H54 (cell line): ENCODE measurements at regions not wholly inside any gene's neighbourhood (a gene's known extent, or its start where the extent isn't known, plus 50 kb on each side); places are given as distances from the start of the nearest gene placed in this dataset.
"Not testable (repeated sequence)": the region's sequence is repeated elsewhere in the genome, so short reads cannot be mapped to it uniquely, and the experiment has no call there.

Source experiments
- DNase-seq: peaks from one replicate; pipeline ENCODE4 v3.0.0; 2011; ENCODE audit warnings: low spot score, mixed read lengths; ENCODE audit not compliant: insufficient read length
- FAIRE-seq: peaks from 3 replicates; lab custom pipeline; 2011; peaks lifted over from hg19 to GRCh38; lab: Jason Lieb, UNC
- POLR2A ChIP-seq: IDR thresholded peaks from 2 replicates; pipeline ENCODE4 v1.6.1; 2011; ENCODE audit warnings: low read depth, mild to moderate bottlenecking, low read length

GRCh38 chr6:134416418-134417154 is 98.7 kb upstream of the SGK1 start:
- TF ChIP-seq POLR2A, result no peak
- DNase-seq (no peak), FAIRE-seq (no peak)

DNA sequence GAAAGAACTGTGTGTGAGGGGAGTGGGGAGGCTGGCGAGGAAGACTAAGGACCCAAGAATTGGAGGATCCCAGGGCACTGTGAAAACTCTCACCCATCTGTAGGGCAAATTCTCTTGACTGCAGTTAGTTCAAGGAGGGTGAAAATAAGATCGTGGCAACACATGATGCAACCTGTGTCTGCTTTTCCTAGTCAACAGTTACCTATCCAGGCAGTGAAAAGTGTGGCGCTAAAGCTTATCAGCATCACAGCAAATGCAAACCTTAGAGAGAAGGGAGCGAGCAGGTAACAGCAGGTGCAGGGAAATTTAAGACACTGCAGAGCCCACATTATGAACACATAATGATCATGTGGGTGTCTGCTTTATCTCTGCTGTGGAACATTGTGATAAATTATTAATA is 97.7 kb upstream of the SGK1 start:
- TF ChIP-seq POLR2A, result no peak
- no peak for FAIRE-seq
- DNase-seq, result no peak

GRCh38 chr6:134415194-134415593 is 97.3 kb upstream of the SGK1 start:
- FAIRE-seq (no peak), DNase-seq (no peak)
- no peak for TF ChIP-seq POLR2A

DNA sequence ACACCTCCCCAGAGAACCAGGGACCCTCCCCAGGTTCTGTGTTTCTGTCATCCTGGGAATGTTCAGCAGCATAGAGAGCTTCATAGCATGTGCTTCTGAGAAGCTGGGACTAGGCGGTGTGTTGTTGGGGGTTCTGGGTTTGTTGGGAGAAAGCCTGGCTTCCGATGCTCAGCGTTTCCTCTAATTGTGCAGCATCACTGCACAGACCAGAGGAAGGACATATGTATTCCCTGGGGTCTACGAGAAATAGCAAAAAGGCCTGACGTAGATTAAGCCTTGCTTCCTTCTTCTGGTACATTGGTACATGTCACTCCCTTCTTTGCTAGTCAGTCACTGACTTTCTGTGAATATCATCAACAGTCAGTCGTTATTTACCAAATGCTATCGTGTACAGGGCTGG is 96.9 kb upstream of the SGK1 start:
- DNase-seq, result no peak
- FAIRE-seq, result no peak
- TF ChIP-seq POLR2A, result no peak

DNA sequence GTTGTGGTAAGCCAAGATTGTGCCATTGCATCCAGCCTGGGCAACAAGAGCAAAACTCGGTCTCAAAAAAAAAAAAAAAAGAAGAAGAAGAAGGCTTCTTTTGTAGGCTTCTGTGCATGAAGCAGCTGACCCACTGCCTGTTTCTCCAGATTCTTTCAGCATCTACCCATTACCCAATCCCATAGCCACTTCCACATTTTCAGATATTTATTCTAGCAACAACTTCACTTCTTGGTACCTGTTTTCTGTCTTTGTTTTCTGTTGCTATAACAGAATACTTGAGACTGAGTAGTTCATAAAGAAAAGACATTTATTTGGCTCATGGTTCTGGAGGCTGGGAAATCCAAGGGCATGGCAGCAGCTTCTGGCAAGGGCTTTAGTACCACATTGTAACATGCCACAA is 95.3 kb upstream of the SGK1 start:
- no peak for TF ChIP-seq POLR2A
- FAIRE-seq, result no peak

DNA sequence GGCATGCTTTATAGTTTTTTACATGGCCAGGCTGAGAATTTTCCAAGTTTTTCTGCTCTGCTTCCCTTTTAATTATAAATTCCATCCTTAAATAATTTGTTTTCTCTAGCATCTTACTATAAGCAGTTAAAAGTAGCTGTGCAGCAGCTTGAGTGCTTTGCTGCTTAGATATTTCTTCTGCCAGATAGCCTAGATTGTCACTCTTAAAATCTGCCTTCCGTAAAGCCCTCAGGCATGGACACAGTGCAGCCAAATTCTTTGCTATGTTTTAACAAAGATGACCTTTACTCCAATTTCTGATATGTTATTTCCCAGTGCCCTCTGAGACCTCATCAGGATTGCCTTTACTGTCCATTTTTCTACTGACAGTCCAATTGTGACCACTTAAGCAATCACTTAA is 92.6 kb upstream of the SGK1 start:
- TF ChIP-seq POLR2A, result no peak
- FAIRE-seq (no peak), DNase-seq (no peak)

More for the DNA sequence above, 95.3 kb upstream of the SGK1 start:
- no peak for DNase-seq

GRCh38 chr6:134407791-134408190 is 89.9 kb upstream of the SGK1 start:
- FAIRE-seq (no peak), DNase-seq (no peak)
- TF ChIP-seq POLR2A, result no peak

DNA sequence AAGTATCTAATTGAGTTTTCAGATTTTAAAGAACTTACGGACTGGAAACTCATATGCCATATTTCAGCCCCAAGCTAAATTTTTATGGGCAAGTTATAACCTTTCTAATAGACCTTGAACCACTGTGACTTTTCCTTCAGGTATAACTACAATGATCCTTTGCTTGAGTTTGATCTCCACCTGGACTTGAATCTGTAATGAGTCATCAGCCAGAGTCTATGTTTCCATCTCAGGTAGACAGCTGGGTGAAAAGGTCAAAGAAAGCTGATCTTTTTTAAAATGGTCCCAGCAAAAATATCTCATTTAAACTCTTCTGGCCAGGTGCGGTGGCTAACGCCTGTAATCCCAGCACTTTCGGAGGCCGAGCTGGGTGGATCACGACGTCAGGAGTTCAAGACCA is 88.4 kb upstream of the SGK1 start:
- TF ChIP-seq POLR2A, result no peak
- FAIRE-seq (no peak), DNase-seq (no peak)

DNA sequence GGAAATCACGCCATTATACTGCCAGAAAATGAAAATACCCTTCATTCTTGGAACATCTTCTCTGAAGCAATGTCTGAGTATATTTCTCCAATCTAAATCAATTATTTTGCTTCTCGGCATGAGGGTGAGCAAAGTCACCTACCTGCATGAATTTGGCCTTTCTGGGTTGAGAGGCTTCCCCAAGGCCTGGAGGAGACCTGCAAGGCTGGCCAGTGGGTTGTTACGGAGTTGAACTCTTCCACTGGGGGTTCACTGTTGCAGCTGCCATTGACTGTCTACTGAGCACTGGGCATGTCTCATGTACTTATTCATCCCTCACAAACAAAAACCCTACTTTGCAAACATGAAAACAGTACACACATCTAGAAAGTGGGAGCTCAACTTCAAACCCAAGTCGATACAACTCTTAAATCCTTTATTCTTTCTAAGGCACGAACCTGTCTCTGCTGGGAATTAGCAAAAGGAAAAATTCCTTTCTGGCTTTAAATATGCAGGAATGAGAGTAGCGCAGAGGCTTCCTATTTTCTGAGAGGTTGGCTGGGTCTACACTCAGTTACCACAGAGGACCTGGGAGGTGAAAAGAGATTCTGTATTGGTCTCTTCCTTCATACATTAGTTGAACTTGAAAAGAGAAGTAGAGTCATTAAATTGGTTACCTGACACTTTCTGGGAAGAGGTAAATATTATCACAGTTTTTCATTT is 87.6 kb upstream of the SGK1 start:
- TF ChIP-seq POLR2A, result no peak
- no peak for FAIRE-seq
- DNase-seq, result no peak

DNA sequence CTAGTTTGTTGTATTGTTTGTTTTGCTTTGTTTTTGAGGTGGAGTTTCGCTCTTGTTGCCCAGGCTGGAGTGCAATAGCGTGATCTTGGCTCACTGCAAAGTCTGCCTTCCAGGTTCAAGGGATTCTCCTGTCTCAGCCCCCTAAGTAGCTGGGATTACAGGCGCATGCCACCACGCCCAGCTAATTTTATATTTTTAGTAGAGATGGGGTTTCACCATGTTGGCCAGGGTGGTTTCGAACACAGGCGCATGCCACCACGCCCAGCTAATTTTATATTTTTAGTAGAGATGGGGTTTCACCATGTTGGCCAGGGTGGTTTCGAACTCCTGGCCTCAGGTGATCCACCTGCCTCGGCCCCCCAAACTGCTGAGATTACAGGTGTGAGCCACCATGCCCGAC is 85.4 kb upstream of the SGK1 start:
- DNase-seq, FAIRE-seq: not testable (repeated sequence)

GRCh38 chr6:134402372-134402984 is 84.6 kb upstream of the SGK1 start:
- TF ChIP-seq POLR2A, result no peak
- no peak for FAIRE-seq
- no peak for DNase-seq

GRCh38 chr6:134400941-134401340 is 83.0 kb upstream of the SGK1 start:
- no peak for DNase-seq
- TF ChIP-seq POLR2A, result no peak
- FAIRE-seq, result no peak

DNA sequence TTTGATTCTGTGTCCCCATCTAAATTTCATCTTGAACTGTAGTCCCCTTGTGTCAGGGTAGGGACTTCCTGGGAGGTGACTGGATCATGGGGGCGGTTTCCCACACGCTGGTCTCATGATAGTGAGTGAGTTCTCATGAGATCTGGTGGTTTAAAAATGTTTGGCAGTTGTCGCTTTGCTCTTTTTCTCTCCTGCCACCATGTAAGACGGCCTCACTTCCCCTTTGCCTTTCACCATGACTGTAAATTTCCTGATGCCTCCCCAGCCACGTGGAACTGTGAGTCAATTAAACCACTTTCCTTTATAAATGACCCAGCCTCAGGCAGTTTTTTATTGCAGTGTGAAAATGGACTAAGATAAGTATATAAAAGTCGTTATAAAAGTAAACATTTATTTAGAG is 80.5 kb upstream of the SGK1 start:
- TF ChIP-seq POLR2A, result no peak
- no peak for DNase-seq
- FAIRE-seq, result no peak

- DNase-seq (no peak), FAIRE-seq (no peak)
- no peak for TF ChIP-seq POLR2A
Measured at GRCh38 chr6:134397676-134398075, 79.8 kb upstream of the SGK1 start.
